ENCODE measurements at regions not wholly inside any gene's neighbourhood (a gene's known extent, or its start where the extent isn't known, plus 50 kb on each side); places are given as distances from the start of the nearest gene placed in this dataset.
A peak's percentile ranks its signal among the peaks of the same experiment; 100 is the strongest.

GRCh38 chr11:15688351-15688792 is 573.6 kb downstream of the INSC start:
- H3K27ac Mint-ChIP-seq (ENCODE audit: unreplicated experiment): peak overlapping the region; percentile 56
- peak overlapping the region; percentile 16 for H3K4me3 Mint-ChIP-seq (ENCODE audit: unreplicated experiment)
- H3K36me3 Mint-ChIP-seq (ENCODE audit: unreplicated experiment): peaks cover 9% of the 10 kb centered on the region
- H3K9me3 Mint-ChIP-seq (ENCODE audit: unreplicated experiment): peaks cover 19% of the 10 kb centered on the region
- no peak for TF ChIP-seq CTCF (IDR thresholded peaks at IDR 0.05; ENCODE audit: partially characterized antibody, unreplicated experiment)
- peaks cover 23% of the 10 kb centered on the region for H3K4me1 Mint-ChIP-seq (ENCODE audit: low read depth, unreplicated experiment)
- DNase-seq: no peak
- H3K27me3 Mint-ChIP-seq (ENCODE audit: unreplicated experiment): peaks cover 6% of the 10 kb centered on the region

GRCh38 chr11:15690320-15690719 is 575.6 kb downstream of the INSC start:
- no peak for DNase-seq
- H3K27me3 Mint-ChIP-seq (ENCODE audit: unreplicated experiment): peaks cover 6% of the 10 kb centered on the region
- H3K4me1 Mint-ChIP-seq (ENCODE audit: low read depth, unreplicated experiment): peaks cover 23% of the 10 kb centered on the region
- peaks cover 9% of the 10 kb centered on the region for H3K36me3 Mint-ChIP-seq (ENCODE audit: unreplicated experiment)
- H3K27ac Mint-ChIP-seq (ENCODE audit: unreplicated experiment): no peak overlapping the region
- peaks cover 19% of the 10 kb centered on the region for H3K9me3 Mint-ChIP-seq (ENCODE audit: unreplicated experiment)
- no peak overlapping the region for H3K4me3 Mint-ChIP-seq (ENCODE audit: unreplicated experiment)
- TF ChIP-seq CTCF (IDR thresholded peaks at IDR 0.05; ENCODE audit: partially characterized antibody, unreplicated experiment): no peak

- Mint-ChIP-seq H3K27ac (ENCODE audit: unreplicated experiment) (no peak overlapping the region), H3K4me3 (ENCODE audit: unreplicated experiment) (no peak overlapping the region), H3K36me3 (ENCODE audit: unreplicated experiment) (peaks cover 5% of the 10 kb centered on the region), H3K4me1 (ENCODE audit: low read depth, unreplicated experiment) (peaks cover 20% of the 10 kb centered on the region), H3K9me3 (ENCODE audit: unreplicated experiment) (peaks cover 17% of the 10 kb centered on the region), H3K27me3 (ENCODE audit: unreplicated experiment) (peaks cover 4% of the 10 kb centered on the region)
- no peak for DNase-seq
- no peak for TF ChIP-seq CTCF (IDR thresholded peaks at IDR 0.05; ENCODE audit: partially characterized antibody, unreplicated experiment)
Measured at GRCh38 chr11:15692739-15693138, 578.0 kb downstream of the INSC start.

GRCh38 chr11:15695096-15695721 is 580.5 kb downstream of the INSC start:
- Mint-ChIP-seq H3K27me3 (ENCODE audit: unreplicated experiment) (no peaks in the 10 kb centered on the region), H3K36me3 (ENCODE audit: unreplicated experiment) (peaks cover 5% of the 10 kb centered on the region), H3K4me1 (ENCODE audit: low read depth, unreplicated experiment) (no peaks in the 10 kb centered on the region), H3K4me3 (ENCODE audit: unreplicated experiment) (no peak overlapping the region), H3K27ac (ENCODE audit: unreplicated experiment) (no peak overlapping the region), H3K9me3 (ENCODE audit: unreplicated experiment) (peaks cover 2% of the 10 kb centered on the region)
- no peak for DNase-seq
- TF ChIP-seq CTCF (IDR thresholded peaks at IDR 0.05; ENCODE audit: partially characterized antibody, unreplicated experiment): no peak

GRCh38 chr11:15696069-15696468 is 581.3 kb downstream of the INSC start:
- Mint-ChIP-seq H3K4me1 (ENCODE audit: low read depth, unreplicated experiment) (no peaks in the 10 kb centered on the region), H3K4me3 (ENCODE audit: unreplicated experiment) (no peak overlapping the region)

More at GRCh38 chr11:15696069-15696468, 581.3 kb downstream of the INSC start:
- Mint-ChIP-seq H3K36me3 (ENCODE audit: unreplicated experiment) (peaks cover 5% of the 10 kb centered on the region), H3K27ac (ENCODE audit: unreplicated experiment) (no peak overlapping the region), H3K9me3 (ENCODE audit: unreplicated experiment) (peaks cover 2% of the 10 kb centered on the region), H3K27me3 (ENCODE audit: unreplicated experiment) (no peaks in the 10 kb centered on the region)
- no peak for TF ChIP-seq CTCF (IDR thresholded peaks at IDR 0.05; ENCODE audit: partially characterized antibody, unreplicated experiment)
- no peak for DNase-seq

All from glutamatergic neuron (in vitro differentiated cells).